Stimulated activated CD4-positive, alpha-beta T cell treated with anti-CD3 and anti-CD28 coated beads, Interleukin-12 subunit alpha, Interleukin-12 subunit beta, amount 100 ng/mL, for 48 hours (primary cell): ENCODE measurements at regions not wholly inside any gene's neighbourhood (a gene's known extent, or its start where the extent isn't known, plus 50 kb on each side); places are given as distances from the start of the nearest gene placed in this dataset.
A peak's percentile ranks its signal among the peaks of the same experiment; 100 is the strongest.
"Not testable (repeated sequence)": the region's sequence is repeated elsewhere in the genome, so short reads cannot be mapped to it uniquely, and the experiment has no call there.

Experiments
- DNase-seq, 3 donors: peaks; one replicate each; pipeline ENCODE4 v3.0.0-alpha.2; 2020; ENCODE audit warnings: low read depth in 2 of 3, low spot score in 1 of 3

DNA sequence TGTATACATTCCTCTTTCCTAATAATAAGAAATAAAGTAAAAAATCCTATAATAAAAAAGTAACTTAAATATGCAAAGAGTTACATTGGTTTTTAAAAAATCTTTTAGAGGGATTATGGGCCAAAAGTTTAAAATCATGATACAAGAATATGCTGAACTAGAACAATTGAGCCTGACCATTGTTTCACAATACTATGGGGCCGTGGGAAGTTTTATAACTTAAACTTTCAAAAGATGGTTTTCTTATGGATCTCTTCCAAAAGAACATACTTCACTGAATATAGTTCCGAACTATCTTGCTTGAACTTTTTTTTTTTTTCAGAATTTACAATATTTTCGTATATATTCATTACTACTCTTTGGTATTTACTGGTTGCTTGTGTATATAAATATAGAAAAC, 97.6 kb downstream of the NFKBIZ start:
- DNase-seq: no peak

DNA sequence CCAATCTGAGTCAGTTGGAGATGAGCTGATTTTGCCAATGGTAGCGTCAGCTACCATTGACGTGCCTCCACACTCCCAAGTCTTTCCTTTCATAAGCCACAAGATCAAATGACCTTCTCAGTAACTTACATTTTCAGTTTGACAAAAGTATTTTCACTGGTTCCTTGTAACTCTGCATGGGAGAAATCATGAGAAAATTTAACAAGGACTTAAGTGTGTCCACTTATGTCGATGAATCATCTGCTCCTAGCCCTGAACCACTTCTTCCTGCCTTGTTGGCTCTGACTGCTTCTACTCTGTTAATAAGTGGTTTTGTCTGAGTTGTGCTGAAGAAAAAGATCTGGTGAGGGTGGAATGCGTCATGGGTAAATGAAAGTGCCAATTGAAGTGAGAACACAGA, 101.2 kb downstream of the NFKBIZ start:
- peak in 1 of 3 donors; percentile 20 for DNase-seq

GRCh38 chr3:101950985-101951733, 101.8 kb downstream of the NFKBIZ start:
- no peak for DNase-seq

DNA sequence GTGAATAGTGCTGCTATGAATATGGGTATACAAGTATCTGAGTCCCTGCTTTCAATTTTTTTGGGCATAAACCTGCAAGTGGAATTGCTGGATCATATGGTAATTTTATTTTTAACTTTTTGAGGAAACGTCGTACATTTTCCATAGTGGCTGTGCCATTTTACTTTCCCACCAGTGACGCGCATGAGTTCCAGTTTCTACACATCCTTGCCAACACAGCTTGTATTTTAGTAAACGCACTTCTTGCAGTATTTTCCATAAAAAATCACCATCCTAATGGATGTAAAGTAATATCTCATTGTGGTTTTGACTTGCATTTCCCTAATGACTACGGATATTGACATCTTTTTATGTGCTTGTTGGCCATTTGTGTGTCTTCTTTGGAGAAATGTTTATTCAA, 105.0 kb downstream of the NFKBIZ start:
- DNase-seq: no peak

DNA sequence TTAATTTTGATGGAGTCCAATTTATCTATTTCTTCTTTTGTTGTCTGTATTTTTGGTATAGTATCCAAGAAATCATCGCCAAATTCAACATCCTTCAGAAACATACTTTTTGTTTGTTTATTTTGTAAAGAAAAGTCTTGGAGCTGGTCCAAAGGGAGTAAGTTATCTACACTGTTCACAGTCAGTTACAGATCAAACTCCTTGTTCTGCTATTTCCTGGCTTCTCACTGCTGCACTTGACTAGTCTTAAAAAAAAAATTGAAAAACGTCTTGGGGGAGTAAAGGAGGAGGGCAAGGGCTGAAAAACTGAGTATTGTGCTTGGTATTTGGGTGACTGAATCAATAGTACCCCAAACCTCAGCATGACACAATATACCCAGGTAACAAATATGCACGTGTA, 105.6 kb downstream of the NFKBIZ start:
- DNase-seq: no peak

DNA sequence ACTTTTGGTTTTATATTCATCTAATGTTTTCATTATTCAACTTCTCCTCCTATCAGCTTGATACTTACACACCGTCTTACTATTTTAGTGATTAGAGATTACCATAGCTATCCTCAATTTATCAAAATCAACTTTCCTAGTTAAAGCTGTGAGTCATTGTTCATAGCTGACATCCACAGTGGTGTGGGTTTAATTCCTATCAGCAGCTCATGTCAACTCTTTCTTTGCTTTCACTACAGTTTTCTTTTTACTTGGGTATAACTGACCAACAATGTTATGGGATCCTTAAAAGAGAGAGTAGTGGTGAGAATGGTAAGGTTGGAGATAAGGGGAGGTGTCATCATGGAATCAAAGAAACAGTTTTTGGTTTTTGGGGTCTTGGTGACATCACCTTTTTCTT, 112.7 kb downstream of the NFKBIZ start:
- no peak for DNase-seq

DNA sequence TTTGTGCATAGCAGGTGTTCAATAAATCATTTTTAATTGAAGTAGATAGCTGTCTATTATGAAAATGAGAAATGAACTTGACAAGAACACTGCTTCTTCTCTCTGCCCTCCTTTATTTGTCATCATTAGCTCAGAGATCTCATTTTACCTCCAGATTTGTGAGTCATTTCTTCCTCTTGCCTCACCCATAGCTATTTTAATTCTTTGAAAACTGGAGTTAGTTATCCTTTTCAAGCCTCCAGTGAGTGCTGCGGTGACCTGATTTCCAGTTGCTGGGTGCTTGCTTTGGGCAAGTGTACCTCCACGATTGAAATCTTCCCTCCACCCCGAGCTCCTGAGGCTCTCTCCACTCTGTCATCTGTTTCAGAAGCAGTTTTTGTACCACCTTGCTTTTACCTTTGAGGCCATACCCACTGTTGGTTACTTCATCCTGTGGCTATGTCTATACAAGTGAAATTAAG, 114.6 kb downstream of the NFKBIZ start:
- no peak for DNase-seq

DNA sequence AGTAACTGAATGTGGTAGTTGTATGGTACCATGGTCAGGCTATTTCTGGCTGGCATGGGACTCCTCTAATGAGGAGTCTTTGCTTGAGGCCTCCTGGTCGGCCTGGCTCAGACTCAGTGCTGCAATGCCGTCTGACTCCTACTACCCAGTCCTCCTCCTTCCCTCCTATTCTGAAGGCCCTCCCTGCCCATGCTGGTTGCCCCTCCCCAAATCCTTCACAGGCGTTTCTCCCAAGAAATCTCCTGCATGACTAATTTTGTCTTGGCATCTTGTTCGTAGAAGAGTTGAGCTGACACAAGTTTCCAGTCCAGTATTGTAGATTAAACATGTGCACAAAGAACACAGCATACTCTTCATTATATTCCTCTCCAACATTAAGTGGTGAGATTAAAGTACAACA, 115.5 kb downstream of the NFKBIZ start:
- no peak for DNase-seq

GRCh38 chr3:101966226-101966625, 116.9 kb downstream of the NFKBIZ start:
- DNase-seq: no peak

DNA sequence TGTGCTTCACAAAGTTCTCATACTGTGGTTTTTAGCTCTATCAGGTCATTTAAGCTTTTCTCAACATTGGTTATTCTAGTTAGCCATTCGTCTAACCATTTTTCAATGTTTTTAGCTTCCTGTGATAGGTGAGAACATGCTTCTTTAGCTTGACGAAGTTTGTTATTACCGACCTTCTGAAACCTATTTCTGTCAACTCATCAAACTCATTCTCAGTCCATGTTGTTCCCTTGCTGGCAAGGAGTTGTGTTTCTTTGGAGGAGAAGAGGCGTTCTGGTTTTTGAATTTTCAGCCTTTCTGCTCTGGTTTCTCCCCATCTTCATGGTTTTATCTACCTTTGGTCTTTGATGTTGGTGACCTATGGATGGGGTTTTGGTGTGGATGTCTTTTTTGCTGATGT, 120.9 kb downstream of the NFKBIZ start:
- no peak for DNase-seq

DNA sequence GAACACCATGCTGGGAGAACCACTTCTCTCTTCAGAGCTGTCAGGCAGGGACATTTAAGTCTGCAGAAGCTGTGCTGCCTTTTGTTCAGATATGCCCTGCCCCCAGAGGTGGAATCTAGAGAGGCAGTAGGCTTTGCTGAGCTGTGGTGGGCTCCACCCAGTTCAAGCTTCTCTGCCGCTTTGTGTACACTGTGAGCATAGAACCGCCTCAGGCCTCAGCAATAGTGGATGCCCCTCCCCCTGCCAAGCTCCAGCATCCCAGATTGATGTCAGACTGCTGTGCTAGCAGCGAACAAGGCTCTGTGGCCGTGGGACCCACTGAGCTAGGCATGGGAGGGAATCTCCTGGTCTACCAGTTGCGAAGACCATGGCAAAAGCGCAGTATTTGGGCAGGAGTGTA, 121.6 kb downstream of the NFKBIZ start:
- no peak for DNase-seq

DNA sequence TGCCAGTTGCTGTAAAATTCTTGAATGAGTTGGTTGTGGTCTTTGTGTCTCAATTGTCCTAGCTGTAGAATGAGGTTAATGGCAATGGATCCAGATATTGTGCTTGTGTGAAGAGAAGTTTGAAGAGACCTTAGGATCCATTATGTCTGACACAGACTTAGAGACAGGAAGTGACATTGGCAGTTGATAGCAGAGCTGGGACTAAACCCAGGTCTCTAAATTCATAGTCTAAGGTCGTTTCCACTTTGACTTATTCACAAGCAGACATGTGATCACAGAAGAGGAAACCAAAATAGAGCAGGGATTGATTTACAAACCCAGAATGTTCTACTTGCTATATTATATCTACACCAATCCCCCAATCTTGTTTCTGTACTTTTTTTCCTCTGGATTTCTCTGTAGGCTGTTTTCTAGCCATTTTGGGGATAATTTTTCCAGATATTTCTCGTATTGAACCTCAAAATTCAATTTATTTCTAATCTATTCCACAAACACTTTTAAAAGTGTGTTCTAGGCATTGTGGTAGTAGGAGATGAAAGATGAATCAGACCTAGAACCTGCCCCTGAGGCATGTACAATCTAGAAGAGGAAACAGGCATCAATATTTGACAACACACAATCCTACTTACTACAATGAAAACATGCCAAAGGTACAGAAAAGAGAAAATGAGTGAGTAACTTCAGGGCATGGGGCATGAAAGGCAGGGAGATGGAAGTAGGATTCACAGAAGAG, 123.3 kb downstream of the NFKBIZ start:
- no peak for DNase-seq

- no peak for DNase-seq
Measured at GRCh38 chr3:101973163-101973505, 123.8 kb downstream of the NFKBIZ start.

DNA sequence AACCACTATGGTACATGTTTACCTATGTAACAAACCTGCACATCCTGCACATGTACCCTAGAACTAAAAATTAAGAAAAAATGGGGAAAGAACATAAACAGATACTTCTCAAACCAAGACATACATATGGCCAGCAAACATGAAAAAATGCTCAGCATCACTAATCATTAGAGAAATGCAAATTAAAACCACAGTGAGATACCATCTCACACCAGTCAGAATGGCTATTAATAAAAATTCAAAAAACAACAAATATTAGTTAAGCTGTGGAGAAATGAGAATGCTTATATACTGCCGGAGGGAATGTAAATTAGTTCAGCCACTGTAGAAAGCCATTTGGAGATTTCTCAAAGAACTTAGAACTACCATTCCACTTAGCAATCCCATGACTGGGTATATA, 126.1 kb downstream of the NFKBIZ start:
- not testable (repeated sequence) for DNase-seq

DNA sequence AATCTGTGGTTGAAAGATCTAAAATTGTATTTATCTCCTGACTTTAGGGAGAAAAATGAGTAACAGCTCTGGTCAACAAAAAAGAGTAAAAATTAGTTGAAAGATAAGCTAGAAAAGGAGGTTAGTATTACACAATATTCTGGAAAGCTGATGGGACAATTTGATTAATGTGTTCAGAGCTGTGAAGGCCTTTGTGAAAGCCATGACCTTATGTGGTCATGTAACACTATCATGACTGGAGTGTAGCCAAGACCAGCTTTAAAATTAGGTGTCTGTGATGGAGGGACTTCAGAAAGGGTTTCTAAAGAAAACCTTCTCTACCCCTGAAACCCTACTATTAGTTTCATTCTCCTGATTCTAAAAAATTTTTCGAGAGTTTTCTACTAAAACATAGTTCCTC, 127.2 kb downstream of the NFKBIZ start:
- DNase-seq: no peak

GRCh38 chr3:101978348-101978747, 129.0 kb downstream of the NFKBIZ start:
- DNase-seq: no peak

GRCh38 chr3:101979033-101979432, 129.7 kb downstream of the NFKBIZ start:
- DNase-seq: no peak

DNA sequence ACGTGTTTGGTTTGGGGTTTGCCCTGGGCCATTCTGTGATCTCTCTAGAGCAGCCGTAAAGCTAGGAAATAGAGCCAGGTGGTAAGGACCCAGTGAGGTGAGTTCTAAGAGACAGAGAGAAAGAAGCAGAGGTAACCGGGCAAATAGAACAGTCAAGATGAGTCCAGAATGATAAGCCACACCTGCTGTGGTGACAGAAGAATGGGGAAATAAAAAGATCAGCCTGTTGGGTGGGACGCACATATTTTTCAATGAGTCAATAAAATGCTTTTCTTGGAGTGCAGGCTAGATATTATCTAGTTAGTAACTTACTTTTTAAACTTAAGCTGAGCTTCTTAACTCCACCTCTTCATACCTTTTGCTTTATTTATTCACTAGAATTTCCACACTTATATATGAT, 135.0 kb downstream of the NFKBIZ start:
- DNase-seq: no peak

DNA sequence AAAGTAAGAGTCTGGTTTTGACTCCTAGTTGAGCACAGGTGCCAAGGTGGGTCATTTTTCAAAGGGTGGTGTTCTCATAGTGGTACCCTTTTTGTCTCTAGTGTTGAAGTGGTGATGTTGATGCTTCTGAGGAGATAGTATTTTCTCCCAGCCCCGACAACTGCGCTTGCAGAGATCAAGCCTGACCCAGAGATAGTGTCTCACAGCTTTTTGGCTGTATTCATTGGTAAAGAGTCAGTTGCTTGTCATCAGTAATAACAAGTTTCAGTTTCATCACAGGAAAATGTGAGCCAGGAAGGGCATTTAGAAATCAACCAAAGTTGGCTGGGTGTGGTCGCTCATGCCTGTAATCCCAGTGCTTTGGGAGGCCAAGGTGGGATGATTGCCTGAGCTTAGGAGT, 139.3 kb downstream of the NFKBIZ start:
- peak in 2 of 3 donors; percentile 5 to 18 for DNase-seq

- DNase-seq: no peak
Measured at GRCh38 chr3:101989578-101990200, 140.4 kb downstream of the NFKBIZ start.

- no peak for DNase-seq
Measured at GRCh38 chr3:101992863-101993262, 143.5 kb downstream of the NFKBIZ start.

DNA sequence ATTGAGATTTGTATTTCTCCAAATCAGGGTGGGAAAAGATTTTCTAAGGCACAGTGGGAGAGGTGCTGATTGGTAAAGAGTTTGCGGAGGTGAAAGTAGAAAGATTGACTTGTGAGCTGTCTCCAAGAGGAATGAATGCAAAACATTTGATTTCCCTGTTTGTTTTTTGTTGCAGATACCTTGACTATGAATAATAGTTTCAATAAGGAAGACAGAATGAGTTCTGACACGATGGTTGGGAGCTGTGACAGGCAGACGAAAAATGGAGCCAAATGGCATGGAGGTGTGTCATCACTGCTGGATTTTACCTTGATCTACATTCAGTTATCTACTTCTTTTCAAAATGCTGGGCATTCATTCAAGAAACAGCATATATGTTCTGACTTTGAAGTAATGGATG, 145.1 kb downstream of the NFKBIZ start:
- no peak for DNase-seq
